Activated CD8-positive, alpha-beta T cell treated with anti-CD3 and anti-CD28 coated beads for 36 hours (primary cell): ENCODE measurements at regions not wholly inside any gene's neighbourhood (a gene's known extent, or its start where the extent isn't known, plus 50 kb on each side); places are given as distances from the start of the nearest gene placed in this dataset.

Experiments
- ATAC-seq: fragments of 200-7000 bp; cut with Tn5 transposase; one replicate; pipeline ENCODE4 v1.10.0; 2021; ENCODE audit warnings: mild to moderate bottlenecking, moderate library complexity
- CTCF ChIA-PET: fragments of 350-600 bp; sonication (Branson Sonifier 250); formaldehyde crosslinking; loops from one replicate; lab custom pipeline; 2021; ENCODE audit warnings: antibody characterized with exemption; lab: Charles Lee
- POLR2A ChIA-PET: fragments of 350-600 bp; sonication (Branson Sonifier 250); formaldehyde crosslinking; loops from one replicate; lab custom pipeline; 2021; ENCODE audit warnings: antibody characterized with exemption; lab: Charles Lee
- DNase-seq: peaks from one replicate; pipeline ENCODE4 v3.0.0-alpha.2; 2020
- H3K27ac Mint-ChIP-seq: one replicate; pipeline ENCODE4 v1.8.0; 2021; ENCODE audit warnings: mild to moderate bottlenecking, mixed read lengths
- H3K27me3 Mint-ChIP-seq: one replicate; pipeline ENCODE4 v1.8.0; 2021; ENCODE audit warnings: mixed read lengths
- H3K36me3 Mint-ChIP-seq: one replicate; pipeline ENCODE4 v1.8.0; 2021; ENCODE audit warnings: low read depth, mixed read lengths
- H3K4me1 Mint-ChIP-seq: one replicate; pipeline ENCODE4 v1.8.0; 2021; ENCODE audit warnings: low read depth, mixed read lengths
- H3K4me3 Mint-ChIP-seq: one replicate; pipeline ENCODE4 v1.8.0; 2021; ENCODE audit warnings: mild to moderate bottlenecking, moderate library complexity, mixed read lengths
- H3K9me3 Mint-ChIP-seq: one replicate; pipeline ENCODE4 v1.8.0; 2021; ENCODE audit warnings: mixed read lengths
- CTCF ChIP-seq: fragments of 200-600 bp; IDR thresholded peaks from one replicate; pipeline ENCODE4 v1.8.0; 2022; ENCODE audit warnings: antibody characterized with exemption, mild to moderate bottlenecking
- intact Hi-C: fragments of 100-400 bp; cut with micrococcal nuclease; formaldehyde crosslinking; loops from one replicate; pipeline ENCODE4 v1.10.0; 2022

- DNase-seq = no peak
- Mint-ChIP-seq H3K4me3 (no peak overlapping the region), H3K9me3 (no peaks in the 10 kb centered on the region), H3K36me3 (no peaks in the 10 kb centered on the region), H3K4me1 (no peaks in the 10 kb centered on the region), H3K27me3 (peaks cover 4% of the 10 kb centered on the region), H3K27ac (no peak overlapping the region)
- no peak for TF ChIP-seq CTCF
- ChIA-PET POLR2A (no interaction called here), CTCF (no interaction called here)
- intact Hi-C loops = no loop called here
- no peak for ATAC-seq
Observed at GRCh38 chr17:27944546-27945332, 51.6 kb upstream of the LYRM9 start.

GRCh38 chr17:27945333-27945616 lies 52.1 kb upstream of the LYRM9 start:
- H3K4me1 Mint-ChIP-seq = no peaks in the 10 kb centered on the region
- POLR2A ChIA-PET = no interaction called here
- CTCF ChIA-PET = no interaction called here
- ATAC-seq = no peak
- H3K36me3 Mint-ChIP-seq = no peaks in the 10 kb centered on the region
- H3K27ac Mint-ChIP-seq = no peak overlapping the region
- intact Hi-C loops = no loop called here
- no peak overlapping the region for H3K4me3 Mint-ChIP-seq
- H3K9me3 Mint-ChIP-seq = no peaks in the 10 kb centered on the region
- no peak for DNase-seq
- peaks cover 3% of the 10 kb centered on the region for H3K27me3 Mint-ChIP-seq
- TF ChIP-seq CTCF = no peak

DNA sequence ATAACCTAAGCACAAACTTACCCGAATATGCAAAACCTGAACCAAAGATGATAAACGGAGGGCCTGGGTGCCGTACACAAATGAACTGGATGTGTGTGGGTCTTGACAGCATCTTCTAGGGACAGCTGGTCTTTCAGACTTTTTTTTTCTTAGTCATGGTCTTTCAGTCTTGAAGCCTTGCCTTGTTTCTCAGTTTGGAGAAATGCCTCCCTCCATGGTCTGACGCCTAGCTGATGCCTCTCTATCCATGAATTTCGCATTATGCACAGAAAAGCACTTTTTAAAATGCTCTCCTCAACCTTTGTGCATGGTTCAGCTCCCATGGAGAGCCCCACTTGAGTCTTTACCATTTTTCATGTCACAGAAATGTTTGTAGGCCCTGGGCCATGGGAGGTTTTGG lies 52.8 kb upstream of the LYRM9 start:
- intact Hi-C loops = no loop called here
- Mint-ChIP-seq H3K4me3 (no peak overlapping the region), H3K9me3 (no peaks in the 10 kb centered on the region), H3K36me3 (no peaks in the 10 kb centered on the region), H3K27me3 (no peaks in the 10 kb centered on the region), H3K4me1 (no peaks in the 10 kb centered on the region), H3K27ac (no peak overlapping the region)
- no peak for TF ChIP-seq CTCF
- POLR2A ChIA-PET = no interaction called here
- DNase-seq (no peak), ATAC-seq (no peak)
- CTCF ChIA-PET = no interaction called here

- POLR2A ChIA-PET = no interaction called here
- no peak for TF ChIP-seq CTCF
- Mint-ChIP-seq H3K27me3 (no peaks in the 10 kb centered on the region), H3K4me3 (no peak overlapping the region), H3K27ac (no peak overlapping the region), H3K4me1 (no peaks in the 10 kb centered on the region), H3K36me3 (no peaks in the 10 kb centered on the region), H3K9me3 (no peaks in the 10 kb centered on the region)
- CTCF ChIA-PET = no interaction called here
- intact Hi-C loops = no loop called here
- no peak for ATAC-seq
- no peak for DNase-seq
Observed at GRCh38 chr17:27946513-27946912, 53.3 kb upstream of the LYRM9 start.

DNA sequence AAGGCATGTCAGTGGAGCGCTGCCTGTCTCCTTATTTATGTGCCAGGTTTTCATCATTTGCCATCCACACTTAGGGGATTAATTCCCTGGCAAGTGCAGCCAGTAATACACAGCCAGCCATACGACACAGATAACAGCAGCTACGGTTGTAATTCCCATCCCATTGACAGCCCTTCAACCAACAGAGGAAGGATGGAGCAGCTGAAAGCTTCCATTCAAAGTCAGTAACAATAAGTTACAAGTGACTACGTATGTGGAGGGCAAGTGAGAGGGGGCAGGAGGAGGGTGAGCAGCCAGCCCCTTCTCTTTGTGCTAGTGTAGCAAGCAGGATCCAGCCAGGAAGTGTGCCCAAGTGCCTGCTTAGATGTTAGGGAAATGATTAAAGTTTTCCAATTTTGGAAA lies 53.8 kb upstream of the LYRM9 start:
- Mint-ChIP-seq H3K4me1 (no peaks in the 10 kb centered on the region), H3K4me3 (no peak overlapping the region), H3K36me3 (no peaks in the 10 kb centered on the region), H3K27me3 (peaks cover 1% of the 10 kb centered on the region), H3K9me3 (no peaks in the 10 kb centered on the region), H3K27ac (no peak overlapping the region)
- no peak for ATAC-seq
- ChIA-PET CTCF (no interaction called here), POLR2A (no interaction called here)
- intact Hi-C loops = no loop called here
- DNase-seq = no peak
- no peak for TF ChIP-seq CTCF
